ENCODE measurements at regions not wholly inside any gene's neighbourhood (a gene's known extent, or its start where the extent isn't known, plus 50 kb on each side); places are given as distances from the start of the nearest gene placed in this dataset.
"Not testable (repeated sequence)": the region's sequence is repeated elsewhere in the genome, so short reads cannot be mapped to it uniquely, and the experiment has no call there.

- Histone ChIP-seq H3K27me3 (ENCODE audit: control insufficient read depth, insufficient read depth, low read length) (no peaks in the 10 kb centered on the region), H3K27ac (ENCODE audit: low read length) (no peak overlapping the region), H3K36me3 (ENCODE audit: control insufficient read depth, insufficient read depth, low read length) (no peaks in the 10 kb centered on the region), H3K4me1 (ENCODE audit: control insufficient read depth, insufficient read depth, low read length) (peaks cover 2% of the 10 kb centered on the region; the same call in 1 of the 2 replicates), H3K9me3 (ENCODE audit: control insufficient read depth, insufficient read depth, low read length) (no peaks in the 10 kb centered on the region), H3K4me3 (ENCODE audit: low read length) (no peak overlapping the region)
- DNase-seq (ENCODE audit: low read depth, low spot score), result no peak
- WGBS (ENCODE audit: insufficient coverage, insufficient read length), result no CpG with 5 or more reads among the region's 4 CpGs
These were observed 272.8 kb upstream of the XYLT1 start for GRCh38 chr16:17743578-17743977.

- no peaks in the 10 kb centered on the region for H3K36me3 ChIP-seq (ENCODE audit: control insufficient read depth, insufficient read depth, low read length)
- H3K4me1 ChIP-seq (ENCODE audit: control insufficient read depth, insufficient read depth, low read length), result peaks cover 2% of the 10 kb centered on the region; the same call in 1 of the 2 replicates
- H3K9me3 ChIP-seq (ENCODE audit: control insufficient read depth, insufficient read depth, low read length), result no peaks in the 10 kb centered on the region
- H3K27me3 ChIP-seq (ENCODE audit: control insufficient read depth, insufficient read depth, low read length), result no peaks in the 10 kb centered on the region
- DNase-seq (ENCODE audit: low read depth, low spot score), result no peak
- H3K27ac ChIP-seq (ENCODE audit: low read length), result no peak overlapping the region
- no CpG with 5 or more reads among the region's 3 CpGs for WGBS (ENCODE audit: insufficient coverage, insufficient read length)
- no peak overlapping the region for H3K4me3 ChIP-seq (ENCODE audit: low read length)
These were observed 272.4 kb upstream of the XYLT1 start for GRCh38 chr16:17743158-17743557.

DNA sequence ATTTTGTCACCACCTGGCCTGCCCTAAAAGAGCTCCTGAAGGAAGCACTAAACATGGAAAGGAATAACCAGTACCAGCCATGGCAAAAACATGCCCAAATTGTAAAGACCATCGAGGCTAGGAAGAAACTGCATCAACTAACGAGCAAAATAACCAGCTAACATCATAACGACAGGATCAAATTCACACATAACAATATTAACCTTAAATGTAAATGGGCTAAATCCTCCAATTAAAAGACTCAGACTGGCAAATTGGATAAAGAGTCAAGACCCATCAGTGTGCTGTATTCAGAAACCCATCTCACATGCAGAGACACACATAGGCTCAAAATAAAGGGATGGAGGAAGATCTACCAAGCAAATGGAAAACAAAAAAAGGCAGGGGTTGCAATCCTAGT lies 264.3 kb upstream of the XYLT1 start:
- H3K27ac ChIP-seq (ENCODE audit: low read length); H3K27me3 ChIP-seq (ENCODE audit: control insufficient read depth, insufficient read depth, low read length); H3K9me3 ChIP-seq (ENCODE audit: control insufficient read depth, insufficient read depth, low read length); H3K4me3 ChIP-seq (ENCODE audit: low read length); H3K4me1 ChIP-seq (ENCODE audit: control insufficient read depth, insufficient read depth, low read length); DNase-seq (ENCODE audit: low read depth, low spot score); H3K36me3 ChIP-seq (ENCODE audit: control insufficient read depth, insufficient read depth, low read length): not testable (repeated sequence)
- WGBS (ENCODE audit: insufficient coverage, insufficient read length), result no CpG with 5 or more reads among the region's 3 CpGs

DNA sequence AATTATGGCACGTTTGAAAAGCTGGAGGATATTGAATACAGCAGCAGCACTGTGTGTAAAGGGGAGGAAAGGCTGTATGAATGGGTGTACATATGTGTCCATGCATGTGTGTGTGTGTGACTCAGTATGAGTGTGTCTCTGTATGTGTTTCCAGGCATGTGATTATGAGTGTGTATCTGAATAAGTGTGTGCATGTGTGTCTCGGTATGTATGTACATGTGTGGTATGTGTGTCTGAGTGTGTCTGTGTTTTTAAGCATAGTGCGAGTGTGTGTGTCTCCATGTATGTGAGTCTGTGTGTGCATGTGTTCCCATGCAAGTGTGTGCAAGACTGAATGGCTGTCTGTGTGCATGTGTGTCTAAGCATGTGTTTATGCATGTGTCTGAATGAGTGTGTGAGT lies 259.1 kb upstream of the XYLT1 start:
- no peak for DNase-seq (ENCODE audit: low read depth, low spot score)
- Histone ChIP-seq H3K4me1 (ENCODE audit: control insufficient read depth, insufficient read depth, low read length) (no peaks in the 10 kb centered on the region), H3K4me3 (ENCODE audit: low read length) (no peak overlapping the region), H3K27ac (ENCODE audit: low read length) (no peak overlapping the region), H3K27me3 (ENCODE audit: control insufficient read depth, insufficient read depth, low read length) (no peaks in the 10 kb centered on the region), H3K9me3 (ENCODE audit: control insufficient read depth, insufficient read depth, low read length) (no peaks in the 10 kb centered on the region), H3K36me3 (ENCODE audit: control insufficient read depth, insufficient read depth, low read length) (peaks cover 2% of the 10 kb centered on the region; the same call in 1 of the 2 replicates)
- no CpG with 5 or more reads among the region's 3 CpGs for WGBS (ENCODE audit: insufficient coverage, insufficient read length)

- no peak overlapping the region for H3K27ac ChIP-seq (ENCODE audit: low read length)
- no peak overlapping the region for H3K4me3 ChIP-seq (ENCODE audit: low read length)
- no peaks in the 10 kb centered on the region for H3K9me3 ChIP-seq (ENCODE audit: control insufficient read depth, insufficient read depth, low read length)
- DNase-seq (ENCODE audit: low read depth, low spot score), result no peak
- peaks cover 1% of the 10 kb centered on the region; the same call in 1 of the 2 replicates for H3K36me3 ChIP-seq (ENCODE audit: control insufficient read depth, insufficient read depth, low read length)
- no peaks in the 10 kb centered on the region for H3K27me3 ChIP-seq (ENCODE audit: control insufficient read depth, insufficient read depth, low read length)
- no CpG with 5 or more reads among the region's 4 CpGs for WGBS (ENCODE audit: insufficient coverage, insufficient read length)
- H3K4me1 ChIP-seq (ENCODE audit: control insufficient read depth, insufficient read depth, low read length), result no peaks in the 10 kb centered on the region
These were observed 257.4 kb upstream of the XYLT1 start for GRCh38 chr16:17728196-17728595.

GRCh38 chr16:17724242-17724898 lies 253.6 kb upstream of the XYLT1 start:
- H3K27ac ChIP-seq (ENCODE audit: low read length), result no peak overlapping the region
- H3K9me3 ChIP-seq (ENCODE audit: control insufficient read depth, insufficient read depth, low read length), result no peaks in the 10 kb centered on the region
- H3K27me3 ChIP-seq (ENCODE audit: control insufficient read depth, insufficient read depth, low read length), result no peaks in the 10 kb centered on the region
- no peak for DNase-seq (ENCODE audit: low read depth, low spot score)
- WGBS (ENCODE audit: insufficient coverage, insufficient read length), result no CpG with 5 or more reads among the region's 10 CpGs
- no peaks in the 10 kb centered on the region for H3K36me3 ChIP-seq (ENCODE audit: control insufficient read depth, insufficient read depth, low read length)
- no peak overlapping the region for H3K4me3 ChIP-seq (ENCODE audit: low read length)
- no peaks in the 10 kb centered on the region for H3K4me1 ChIP-seq (ENCODE audit: control insufficient read depth, insufficient read depth, low read length)

- H3K27ac ChIP-seq (ENCODE audit: low read length), result no peak overlapping the region
- H3K27me3 ChIP-seq (ENCODE audit: control insufficient read depth, insufficient read depth, low read length), result no peaks in the 10 kb centered on the region
- no peaks in the 10 kb centered on the region for H3K4me1 ChIP-seq (ENCODE audit: control insufficient read depth, insufficient read depth, low read length)
- no peak for DNase-seq (ENCODE audit: low read depth, low spot score)
- no peak overlapping the region for H3K4me3 ChIP-seq (ENCODE audit: low read length)
- no peaks in the 10 kb centered on the region for H3K36me3 ChIP-seq (ENCODE audit: control insufficient read depth, insufficient read depth, low read length)
- WGBS (ENCODE audit: insufficient coverage, insufficient read length), result no CpG with 5 or more reads among the region's 10 CpGs
- H3K9me3 ChIP-seq (ENCODE audit: control insufficient read depth, insufficient read depth, low read length), result no peaks in the 10 kb centered on the region
These were observed 252.9 kb upstream of the XYLT1 start for GRCh38 chr16:17723531-17724134.

GRCh38 chr16:17718495-17718894 lies 247.7 kb upstream of the XYLT1 start:
- Histone ChIP-seq H3K4me3 (ENCODE audit: low read length) (no peak overlapping the region), H3K4me1 (ENCODE audit: control insufficient read depth, insufficient read depth, low read length) (no peaks in the 10 kb centered on the region), H3K27ac (ENCODE audit: low read length) (no peak overlapping the region), H3K9me3 (ENCODE audit: control insufficient read depth, insufficient read depth, low read length) (no peaks in the 10 kb centered on the region), H3K27me3 (ENCODE audit: control insufficient read depth, insufficient read depth, low read length) (no peaks in the 10 kb centered on the region), H3K36me3 (ENCODE audit: control insufficient read depth, insufficient read depth, low read length) (no peaks in the 10 kb centered on the region)
- no CpG with 5 or more reads among the region's 2 CpGs for WGBS (ENCODE audit: insufficient coverage, insufficient read length)
- DNase-seq (ENCODE audit: low read depth, low spot score), result no peak

DNA sequence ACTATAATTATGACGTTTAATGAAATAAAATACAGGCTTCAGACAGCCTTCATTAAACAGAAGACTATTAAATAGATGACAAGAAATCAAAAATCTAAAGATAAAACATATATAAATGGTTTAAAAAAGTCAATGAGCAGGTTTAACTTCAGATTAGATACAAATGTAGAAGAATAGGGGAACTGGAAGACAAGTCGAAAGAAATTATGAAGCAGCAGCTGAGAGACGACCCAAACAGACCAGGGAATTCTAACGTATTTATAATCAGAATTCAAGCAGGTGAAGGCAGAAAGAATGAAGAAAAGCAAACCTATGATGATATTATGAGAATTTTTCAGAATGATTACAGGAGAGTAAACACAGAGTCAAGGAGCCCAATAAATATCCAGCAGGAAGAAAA lies 235.1 kb upstream of the XYLT1 start:
- no CpG with 5 or more reads among the region's 4 CpGs for WGBS (ENCODE audit: insufficient coverage, insufficient read length)

GRCh38 chr16:17696616-17697015 lies 225.9 kb upstream of the XYLT1 start:
- no peaks in the 10 kb centered on the region for H3K36me3 ChIP-seq (ENCODE audit: control insufficient read depth, insufficient read depth, low read length)
- WGBS (ENCODE audit: insufficient coverage, insufficient read length), result no CpG with 5 or more reads among the region's 3 CpGs
- H3K27ac ChIP-seq (ENCODE audit: low read length), result no peak overlapping the region
- H3K4me3 ChIP-seq (ENCODE audit: low read length), result no peak overlapping the region
- no peak for DNase-seq (ENCODE audit: low read depth, low spot score)
- peaks cover 2% of the 10 kb centered on the region; the same call in 1 of the 2 replicates for H3K4me1 ChIP-seq (ENCODE audit: control insufficient read depth, insufficient read depth, low read length)
- no peaks in the 10 kb centered on the region for H3K27me3 ChIP-seq (ENCODE audit: control insufficient read depth, insufficient read depth, low read length)
- H3K9me3 ChIP-seq (ENCODE audit: control insufficient read depth, insufficient read depth, low read length), result no peaks in the 10 kb centered on the region

More for the DNA sequence above, 235.1 kb upstream of the XYLT1 start:
- Histone ChIP-seq H3K4me1 (ENCODE audit: control insufficient read depth, insufficient read depth, low read length) (no peaks in the 10 kb centered on the region), H3K9me3 (ENCODE audit: control insufficient read depth, insufficient read depth, low read length) (no peaks in the 10 kb centered on the region), H3K27me3 (ENCODE audit: control insufficient read depth, insufficient read depth, low read length) (no peaks in the 10 kb centered on the region), H3K36me3 (ENCODE audit: control insufficient read depth, insufficient read depth, low read length) (no peaks in the 10 kb centered on the region), H3K27ac (ENCODE audit: low read length) (no peak overlapping the region), H3K4me3 (ENCODE audit: low read length) (no peak overlapping the region)
- no peak for DNase-seq (ENCODE audit: low read depth, low spot score)

DNA sequence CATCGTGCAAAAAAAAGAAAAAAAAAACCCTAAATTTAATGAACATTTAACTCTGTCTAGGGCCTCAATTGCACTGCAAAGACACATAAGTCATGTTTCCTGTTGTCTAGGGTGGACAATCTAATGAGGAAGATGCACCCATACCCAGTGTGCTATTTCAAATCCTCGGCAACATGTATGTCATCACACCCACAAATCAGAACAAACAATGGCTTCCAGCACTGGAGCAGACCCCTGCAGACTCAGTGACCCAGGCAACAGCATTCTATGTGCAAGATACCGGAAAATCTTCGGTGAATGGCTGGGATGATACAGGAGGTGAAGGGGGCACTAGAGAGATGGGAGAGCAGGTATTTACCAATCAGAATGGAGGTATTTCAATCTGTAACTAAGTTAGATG lies 221.7 kb upstream of the XYLT1 start:
- Histone ChIP-seq H3K27me3 (ENCODE audit: control insufficient read depth, insufficient read depth, low read length) (no peaks in the 10 kb centered on the region), H3K27ac (ENCODE audit: low read length) (no peak overlapping the region), H3K4me3 (ENCODE audit: low read length) (no peak overlapping the region), H3K36me3 (ENCODE audit: control insufficient read depth, insufficient read depth, low read length) (no peaks in the 10 kb centered on the region), H3K9me3 (ENCODE audit: control insufficient read depth, insufficient read depth, low read length) (no peaks in the 10 kb centered on the region), H3K4me1 (ENCODE audit: control insufficient read depth, insufficient read depth, low read length) (peaks cover 2% of the 10 kb centered on the region; the same call in 1 of the 2 replicates)
- WGBS (ENCODE audit: insufficient coverage, insufficient read length), result no CpG with 5 or more reads among the region's 4 CpGs
- no peak for DNase-seq (ENCODE audit: low read depth, low spot score)
